ENCODE measurements at regions not wholly inside any gene's neighbourhood (a gene's known extent, or its start where the extent isn't known, plus 50 kb on each side); places are given as distances from the start of the nearest gene placed in this dataset.

GRCh38 chr5:93151896-93152295 is 429.1 kb downstream of the NR2F1-AS1 start:
- no peak for TF ChIP-seq CTCF (conservative IDR thresholded peaks at IDR 0.05; ENCODE audit: low read depth in 2 of 2)
- TF ChIP-seq REST (IDR thresholded peaks at IDR 0.05; ENCODE audit: unreplicated experiment), result no peak
- TF ChIP-seq POLR2AphosphoS5 (IDR thresholded peaks at IDR 0.05; ENCODE audit: low read depth), result no peak
- no peak for TF ChIP-seq NANOG (IDR thresholded peaks at IDR 0.05; ENCODE audit: borderline replicate concordance)
- no peak for TF ChIP-seq EZH2 (IDR thresholded peaks at IDR 0.05; ENCODE audit: low read depth, unreplicated experiment)
- no peak for TF ChIP-seq CREB1 (CRISPR knock-in tag; IDR thresholded peaks at IDR 0.05; ENCODE audit: low read depth)
- TF ChIP-seq STAT1 (IDR thresholded peaks at IDR 0.05; ENCODE audit: unreplicated experiment), result no peak

Measured in GM23338 (cell line).